ENCODE measurements at regions not wholly inside any gene's neighbourhood (a gene's known extent, or its start where the extent isn't known, plus 50 kb on each side); places are given as distances from the start of the nearest gene placed in this dataset.

DNA sequence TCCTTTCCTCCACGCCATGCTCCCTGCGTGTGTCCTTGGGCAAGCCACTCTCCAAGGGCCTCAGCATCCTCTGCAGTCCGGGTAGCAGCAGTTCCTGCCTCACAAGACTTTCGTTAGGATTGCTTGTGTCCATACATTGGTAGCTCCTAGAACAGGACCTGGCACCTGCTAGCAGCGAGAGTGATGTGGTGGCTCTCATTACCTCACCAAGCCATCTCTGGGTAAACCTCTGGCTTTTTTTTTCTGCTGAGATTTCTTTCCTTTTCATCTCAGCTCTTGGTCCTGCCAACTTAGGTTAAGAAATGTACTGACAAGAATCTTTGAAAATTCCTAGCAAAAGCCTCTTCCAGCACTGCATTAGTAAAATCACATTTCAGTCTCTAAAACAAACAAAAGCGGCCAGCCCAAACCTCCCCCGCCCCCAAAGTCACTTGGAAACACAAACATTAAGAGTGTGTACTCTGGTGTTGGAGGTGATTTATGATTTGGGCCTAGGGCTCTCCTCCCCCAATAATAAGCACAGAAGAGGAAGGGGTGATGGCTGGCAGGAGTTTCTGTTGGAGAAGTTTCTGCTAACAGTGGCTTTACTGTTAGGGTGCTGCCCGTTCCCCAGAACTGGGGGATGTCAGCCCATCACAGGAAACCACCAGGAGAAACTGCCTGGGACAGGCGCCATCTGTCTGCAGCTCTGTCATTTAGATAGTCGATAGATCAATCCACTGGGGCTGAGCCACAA lies 199.2 kb downstream of the CD83 start (continued):
- TF ChIP-seq NR2C2 (CRISPR knock-in tag; IDR thresholded peaks at IDR 0.05), result no peak
- no peak for TF ChIP-seq ZNF219 (CRISPR knock-in tag; IDR thresholded peaks at IDR 0.05; ENCODE audit: borderline replicate concordance)

DNA sequence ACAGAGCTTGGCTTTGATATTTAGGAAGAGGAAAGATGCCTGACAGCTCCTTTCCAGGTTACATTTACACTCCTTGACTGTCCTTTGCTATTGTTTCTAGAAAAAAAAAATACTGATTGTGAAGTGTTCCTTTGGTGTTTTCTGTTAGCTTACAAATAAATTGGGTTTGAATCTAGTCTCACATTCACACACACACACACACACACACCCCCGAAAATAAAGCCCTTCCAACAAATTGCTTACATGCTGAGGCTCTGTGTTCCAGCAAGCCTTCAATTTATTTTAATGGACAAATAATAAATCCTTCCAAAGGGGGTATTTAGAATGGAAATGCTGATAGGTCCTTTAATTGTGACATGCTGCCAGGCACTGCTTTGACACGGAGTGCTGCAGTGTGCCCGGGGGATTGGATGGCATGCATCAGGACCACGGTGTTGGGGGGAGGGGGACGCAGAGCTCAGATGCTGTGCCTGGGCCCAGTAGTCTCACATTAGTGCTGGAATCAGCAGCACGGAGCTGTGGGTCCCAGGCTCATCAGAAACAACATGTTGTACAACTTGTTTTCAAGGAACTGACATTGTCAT lies 199.9 kb downstream of the CD83 start:
- peaks cover 62% of the 10 kb centered on the region for H3K4me1 Mint-ChIP-seq
- TF ChIP-seq FOXP1 (CRISPR knock-in tag; IDR thresholded peaks at IDR 0.05; ENCODE audit: borderline replicate concordance), result no peak
- TF ChIP-seq, protein P1, sequence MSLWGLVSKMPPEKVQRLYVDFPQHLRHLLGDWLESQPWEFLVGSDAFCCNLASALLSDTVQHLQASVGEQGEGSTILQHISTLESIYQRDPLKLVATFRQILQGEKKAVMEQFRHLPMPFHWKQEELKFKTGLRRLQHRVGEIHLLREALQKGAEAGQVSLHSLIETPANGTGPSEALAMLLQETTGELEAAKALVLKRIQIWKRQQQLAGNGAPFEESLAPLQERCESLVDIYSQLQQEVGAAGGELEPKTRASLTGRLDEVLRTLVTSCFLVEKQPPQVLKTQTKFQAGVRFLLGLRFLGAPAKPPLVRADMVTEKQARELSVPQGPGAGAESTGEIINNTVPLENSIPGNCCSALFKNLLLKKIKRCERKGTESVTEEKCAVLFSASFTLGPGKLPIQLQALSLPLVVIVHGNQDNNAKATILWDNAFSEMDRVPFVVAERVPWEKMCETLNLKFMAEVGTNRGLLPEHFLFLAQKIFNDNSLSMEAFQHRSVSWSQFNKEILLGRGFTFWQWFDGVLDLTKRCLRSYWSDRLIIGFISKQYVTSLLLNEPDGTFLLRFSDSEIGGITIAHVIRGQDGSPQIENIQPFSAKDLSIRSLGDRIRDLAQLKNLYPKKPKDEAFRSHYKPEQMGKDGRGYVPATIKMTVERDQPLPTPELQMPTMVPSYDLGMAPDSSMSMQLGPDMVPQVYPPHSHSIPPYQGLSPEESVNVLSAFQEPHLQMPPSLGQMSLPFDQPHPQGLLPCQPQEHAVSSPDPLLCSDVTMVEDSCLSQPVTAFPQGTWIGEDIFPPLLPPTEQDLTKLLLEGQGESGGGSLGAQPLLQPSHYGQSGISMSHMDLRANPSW (CRISPR knock-in tag; conservative IDR thresholded peaks at IDR 0.05; ENCODE audit: low read depth), result no peak
- no peak for TF ChIP-seq ZNF263 (CRISPR knock-in tag; IDR thresholded peaks at IDR 0.05; ENCODE audit: low read depth)
- TF ChIP-seq, protein P2, sequence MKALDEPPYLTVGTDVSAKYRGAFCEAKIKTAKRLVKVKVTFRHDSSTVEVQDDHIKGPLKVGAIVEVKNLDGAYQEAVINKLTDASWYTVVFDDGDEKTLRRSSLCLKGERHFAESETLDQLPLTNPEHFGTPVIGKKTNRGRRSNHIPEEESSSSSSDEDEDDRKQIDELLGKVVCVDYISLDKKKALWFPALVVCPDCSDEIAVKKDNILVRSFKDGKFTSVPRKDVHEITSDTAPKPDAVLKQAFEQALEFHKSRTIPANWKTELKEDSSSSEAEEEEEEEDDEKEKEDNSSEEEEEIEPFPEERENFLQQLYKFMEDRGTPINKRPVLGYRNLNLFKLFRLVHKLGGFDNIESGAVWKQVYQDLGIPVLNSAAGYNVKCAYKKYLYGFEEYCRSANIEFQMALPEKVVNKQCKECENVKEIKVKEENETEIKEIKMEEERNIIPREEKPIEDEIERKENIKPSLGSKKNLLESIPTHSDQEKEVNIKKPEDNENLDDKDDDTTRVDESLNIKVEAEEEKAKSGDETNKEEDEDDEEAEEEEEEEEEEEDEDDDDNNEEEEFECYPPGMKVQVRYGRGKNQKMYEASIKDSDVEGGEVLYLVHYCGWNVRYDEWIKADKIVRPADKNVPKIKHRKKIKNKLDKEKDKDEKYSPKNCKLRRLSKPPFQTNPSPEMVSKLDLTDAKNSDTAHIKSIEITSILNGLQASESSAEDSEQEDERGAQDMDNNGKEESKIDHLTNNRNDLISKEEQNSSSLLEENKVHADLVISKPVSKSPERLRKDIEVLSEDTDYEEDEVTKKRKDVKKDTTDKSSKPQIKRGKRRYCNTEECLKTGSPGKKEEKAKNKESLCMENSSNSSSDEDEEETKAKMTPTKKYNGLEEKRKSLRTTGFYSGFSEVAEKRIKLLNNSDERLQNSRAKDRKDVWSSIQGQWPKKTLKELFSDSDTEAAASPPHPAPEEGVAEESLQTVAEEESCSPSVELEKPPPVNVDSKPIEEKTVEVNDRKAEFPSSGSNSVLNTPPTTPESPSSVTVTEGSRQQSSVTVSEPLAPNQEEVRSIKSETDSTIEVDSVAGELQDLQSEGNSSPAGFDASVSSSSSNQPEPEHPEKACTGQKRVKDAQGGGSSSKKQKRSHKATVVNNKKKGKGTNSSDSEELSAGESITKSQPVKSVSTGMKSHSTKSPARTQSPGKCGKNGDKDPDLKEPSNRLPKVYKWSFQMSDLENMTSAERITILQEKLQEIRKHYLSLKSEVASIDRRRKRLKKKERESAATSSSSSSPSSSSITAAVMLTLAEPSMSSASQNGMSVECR (CRISPR knock-in tag; IDR thresholded peaks at IDR 0.05; ENCODE audit: borderline replicate concordance), result no peak
- no peak for TF ChIP-seq FOXJ3 (CRISPR knock-in tag; IDR thresholded peaks at IDR 0.05; ENCODE audit: borderline replicate concordance)
- TF ChIP-seq GRHL2 (CRISPR knock-in tag; IDR thresholded peaks at IDR 0.05; ENCODE audit: insufficient replicate concordance, severe bottlenecking), result no peak
- no peak for TF ChIP-seq GABPB1 (CRISPR knock-in tag; IDR thresholded peaks at IDR 0.05)
- TF ChIP-seq ELF4 (CRISPR knock-in tag; IDR thresholded peaks at IDR 0.05; ENCODE audit: low read depth), result no peak
- no peak for TF ChIP-seq ZNF232 (CRISPR knock-in tag; IDR thresholded peaks at IDR 0.05)
- TF ChIP-seq, protein P3, sequence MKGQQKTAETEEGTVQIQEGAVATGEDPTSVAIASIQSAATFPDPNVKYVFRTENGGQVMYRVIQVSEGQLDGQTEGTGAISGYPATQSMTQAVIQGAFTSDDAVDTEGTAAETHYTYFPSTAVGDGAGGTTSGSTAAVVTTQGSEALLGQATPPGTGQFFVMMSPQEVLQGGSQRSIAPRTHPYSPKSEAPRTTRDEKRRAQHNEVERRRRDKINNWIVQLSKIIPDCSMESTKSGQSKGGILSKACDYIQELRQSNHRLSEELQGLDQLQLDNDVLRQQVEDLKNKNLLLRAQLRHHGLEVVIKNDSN (CRISPR knock-in tag; IDR thresholded peaks at IDR 0.05), result no peak
- no peak for TF ChIP-seq GTF2I (CRISPR knock-in tag; conservative IDR thresholded peaks at IDR 0.05)
- TF ChIP-seq OVOL2 (CRISPR knock-in tag; IDR thresholded peaks at IDR 0.05; ENCODE audit: borderline replicate concordance), result no peak
- H3K27ac Mint-ChIP-seq, result no peak overlapping the region; the same call in 1 of the 2 replicates
- no peak overlapping the region for H3K4me3 Mint-ChIP-seq
- DNase-seq (ENCODE audit: low spot score) (no peak), ATAC-seq (no peak)
- H3K9me3 Mint-ChIP-seq, result peaks cover 5% of the 10 kb centered on the region
- H3K27me3 Mint-ChIP-seq (ENCODE audit: low read depth), result no peaks in the 10 kb centered on the region; the same call in 1 of the 2 replicates
- H3K36me3 Mint-ChIP-seq, result peaks cover 6% of the 10 kb centered on the region; the same call in 1 of the 2 replicates
- ChIA-PET CTCF (interaction anchor here (0.6 to 2.1 kb wide), 12 partner anchors 9 to 1306 kb away, joined by 3 to 9 read pairs (median 3); no protein-coding TSS in a partner anchor), POLR2A (interaction anchor here (0.6 kb wide), 1 partner anchor 80 kb away, joined by 3 read pairs; no protein-coding TSS in a partner anchor)
